Body of pancreas (tissue), 4 donors: ENCODE measurements at regions not wholly inside any gene's neighbourhood (a gene's known extent, or its start where the extent isn't known, plus 50 kb on each side); places are given as distances from the start of the nearest gene placed in this dataset.
"Not testable (repeated sequence)": the region's sequence is repeated elsewhere in the genome, so short reads cannot be mapped to it uniquely, and the experiment has no call there.

Source experiments
- ATAC-seq: fragments of 150-250 bp; one replicate; pipeline ENCODE4 v1.9.1; 2016
- DNase-seq, 4 donors: peaks; one replicate each; pipeline ENCODE4 v3.0.0-alpha.2; 2019
- H3K27ac ChIP-seq, 4 donors: fragments of 200-600 bp; sonication (generic); 1 replicate in 3 of 4; 2 replicates in 1 of 4; pipeline versions ENCODE4 v1.5.1 to v1.6.1; 2016 to 2019; ENCODE audit warnings: mild to moderate bottlenecking in 1 of 4, mixed read lengths in 1 of 4, moderate library complexity in 1 of 4
- H3K27me3 ChIP-seq, 2 donors: fragments of 200-600 bp; sonication (generic); one replicate each; pipeline ENCODE4 v1.6.0; 2016; ENCODE audit warnings: mild to moderate bottlenecking in 1 of 2
- H3K36me3 ChIP-seq, 2 donors: fragments of 200-600 bp; sonication (generic); replicated peaks in 1 of 2; 2 replicates each; pipeline ENCODE4 v1.5.1; 2016; ENCODE audit warnings: low read depth in 2 of 2; ENCODE audit not compliant: insufficient read depth in 1 of 2
- H3K4me1 ChIP-seq: fragments of 200-600 bp; sonication (generic); one replicate; pipeline ENCODE4 v1.6.0; 2016
- H3K4me3 ChIP-seq, 2 donors: fragments of 200-600 bp; sonication (generic); 1 replicate in 1 of 2; 2 replicates in 1 of 2; pipeline ENCODE4 v1.5.1; 2016 to 2019
- H3K9me3 ChIP-seq, 3 donors: fragments of 200-600 bp; sonication (generic); 1 replicate in 2 of 3; 2 replicates in 1 of 3; pipeline ENCODE4 v1.5.1; 2016
- POLR2A ChIP-seq, 3 donors: fragments of 450-650 bp; IDR thresholded peaks; one replicate each; pipeline ENCODE4 v1.6.1; 2016; ENCODE audit warnings: antibody characterized with exemption in 3 of 3, mild to moderate bottlenecking in 2 of 3
- WGBS, 2 donors: methylation state at CpG; one replicate each; pipeline ENCODE4 v1.1.5; 2017; 5-methylcytosine and 5-hydroxymethylcytosine counted together
- intact Hi-C: fragments of 100-400 bp; cut with DNase I; formaldehyde crosslinking; loops from one replicate; pipeline ENCODE4 v1.15.1; 2023
- TF ChIP-seq, protein P1 (sequence below), 7 experiments: fragments of 450-650 bp in 4 of 7; fragments of 200-600 bp in 3 of 7; sonication (generic) in 3 of 7; IDR thresholded peaks; one replicate each; pipeline ENCODE4 v1.5.1; 2016 to 2019; ENCODE audit warnings: antibody characterized with exemption in 7 of 7

GRCh38 chr5:97575322-97575721 is 392.3 kb upstream of the RIOK2 start:
- 16 to 18% methylated on average over 1 of the region's 1 CpG for WGBS, 2 donors
- Histone ChIP-seq H3K27me3 (no peaks in the 10 kb centered on the region), H3K27ac (no peak overlapping the region), H3K4me3 (no peak overlapping the region), H3K4me1 (no peaks in the 10 kb centered on the region), H3K36me3 (no peaks in the 10 kb centered on the region), H3K9me3 (peaks cover 0 to 4% (median 0%) of the 10 kb centered on the region in 3 donors)
- ATAC-seq (no peak), DNase-seq (no peak)
- TF ChIP-seq POLR2A (IDR thresholded peaks at IDR 0.05), result no peak
- TF ChIP-seq, protein P1, sequence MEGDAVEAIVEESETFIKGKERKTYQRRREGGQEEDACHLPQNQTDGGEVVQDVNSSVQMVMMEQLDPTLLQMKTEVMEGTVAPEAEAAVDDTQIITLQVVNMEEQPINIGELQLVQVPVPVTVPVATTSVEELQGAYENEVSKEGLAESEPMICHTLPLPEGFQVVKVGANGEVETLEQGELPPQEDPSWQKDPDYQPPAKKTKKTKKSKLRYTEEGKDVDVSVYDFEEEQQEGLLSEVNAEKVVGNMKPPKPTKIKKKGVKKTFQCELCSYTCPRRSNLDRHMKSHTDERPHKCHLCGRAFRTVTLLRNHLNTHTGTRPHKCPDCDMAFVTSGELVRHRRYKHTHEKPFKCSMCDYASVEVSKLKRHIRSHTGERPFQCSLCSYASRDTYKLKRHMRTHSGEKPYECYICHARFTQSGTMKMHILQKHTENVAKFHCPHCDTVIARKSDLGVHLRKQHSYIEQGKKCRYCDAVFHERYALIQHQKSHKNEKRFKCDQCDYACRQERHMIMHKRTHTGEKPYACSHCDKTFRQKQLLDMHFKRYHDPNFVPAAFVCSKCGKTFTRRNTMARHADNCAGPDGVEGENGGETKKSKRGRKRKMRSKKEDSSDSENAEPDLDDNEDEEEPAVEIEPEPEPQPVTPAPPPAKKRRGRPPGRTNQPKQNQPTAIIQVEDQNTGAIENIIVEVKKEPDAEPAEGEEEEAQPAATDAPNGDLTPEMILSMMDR (IDR thresholded peaks at IDR 0.05), result no peak
- intact Hi-C loops, result no loop called here

- no peak for DNase-seq
Observed at GRCh38 chr5:97576956-97577355, 393.9 kb upstream of the RIOK2 start.

DNA sequence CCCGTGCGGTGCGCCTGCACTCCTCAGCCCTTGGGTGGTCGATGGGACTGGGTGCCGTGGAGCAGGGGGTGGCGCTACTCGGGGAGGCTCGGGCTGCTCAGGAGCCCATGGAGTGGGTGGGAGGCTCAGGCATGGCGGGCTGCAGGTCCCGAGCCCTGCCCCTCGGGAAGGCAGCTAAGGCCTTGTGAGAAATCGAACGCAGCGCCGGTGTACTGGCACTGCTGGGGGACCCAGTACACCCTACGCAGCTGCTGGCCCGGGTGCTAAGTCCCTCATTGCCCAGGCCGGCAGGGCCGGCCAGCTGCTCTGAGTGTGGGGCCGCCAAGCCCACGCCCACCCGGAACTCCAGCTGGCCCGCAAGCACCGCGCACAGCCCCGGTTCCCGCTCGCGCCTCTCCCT is 396.9 kb upstream of the RIOK2 start:
- H3K9me3 ChIP-seq, H3K36me3 ChIP-seq, H3K4me1 ChIP-seq, H3K27me3 ChIP-seq, ATAC-seq, DNase-seq, intact Hi-C loops, H3K27ac ChIP-seq, H3K4me3 ChIP-seq: not testable (repeated sequence)
- WGBS, 2 donors, result 94% methylated on average over 14 of the region's 29 CpGs; no CpG with 5 or more reads in 1 of the 2 donors

More at GRCh38 chr5:97576956-97577355, 393.9 kb upstream of the RIOK2 start:
- Histone ChIP-seq H3K4me1 (no peaks in the 10 kb centered on the region), H3K36me3 (no peaks in the 10 kb centered on the region), H3K9me3 (no peaks in the 10 kb centered on the region), H3K27me3 (no peaks in the 10 kb centered on the region), H3K4me3 (no peak overlapping the region), H3K27ac (no peak overlapping the region)
- TF ChIP-seq, protein P1 (IDR thresholded peaks at IDR 0.05), result no peak
- no peak for TF ChIP-seq POLR2A (IDR thresholded peaks at IDR 0.05)
- 19 to 24% methylated on average over 2 of the region's 2 CpGs for WGBS, 2 donors
- intact Hi-C loops, result no loop called here
- ATAC-seq, result no peak

DNA sequence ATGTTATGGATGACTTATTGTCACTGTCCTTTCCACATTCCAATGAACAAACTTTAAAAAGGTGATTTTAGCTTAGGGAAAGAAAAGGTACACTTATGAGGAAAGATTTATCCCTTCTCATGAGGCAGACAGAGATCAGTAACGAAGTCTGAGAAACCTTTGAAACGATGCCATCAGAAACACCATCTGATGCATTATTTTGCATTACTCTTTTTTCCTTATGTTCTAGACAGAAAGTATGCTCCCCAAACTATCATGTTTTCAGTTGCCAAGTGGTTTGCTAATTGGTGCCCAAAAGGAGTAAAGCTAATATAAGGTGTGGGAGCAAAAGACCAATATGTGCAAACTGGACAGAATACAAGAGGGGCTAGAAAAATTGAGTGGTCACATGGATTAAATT is 397.7 kb upstream of the RIOK2 start:
- Histone ChIP-seq H3K27ac (no peak overlapping the region), H3K4me3 (no peak overlapping the region), H3K9me3 (no peaks in the 10 kb centered on the region), H3K36me3 (no peaks in the 10 kb centered on the region), H3K4me1 (no peaks in the 10 kb centered on the region), H3K27me3 (no peaks in the 10 kb centered on the region)
- intact Hi-C loops, result no loop called here
- ATAC-seq (no peak), DNase-seq (no peak)
- TF ChIP-seq, protein P1 (IDR thresholded peaks at IDR 0.05), result no peak
- TF ChIP-seq POLR2A (IDR thresholded peaks at IDR 0.05), result no peak
- WGBS, 2 donors, result 93 to 97% methylated on average over 2 of the region's 2 CpGs

GRCh38 chr5:97591781-97592180 is 408.7 kb upstream of the RIOK2 start:
- DNase-seq (no peak), ATAC-seq (no peak)
- H3K4me3 ChIP-seq, result no peak overlapping the region
- WGBS, 2 donors, result 45 to 53% methylated on average over 1 of the region's 1 CpG
- no peaks in the 10 kb centered on the region for H3K4me1 ChIP-seq
- no peak overlapping the region for H3K27ac ChIP-seq
- H3K36me3 ChIP-seq, result no peaks in the 10 kb centered on the region
- H3K27me3 ChIP-seq, result no peaks in the 10 kb centered on the region
- no peaks in the 10 kb centered on the region for H3K9me3 ChIP-seq
- TF ChIP-seq, protein P1 (IDR thresholded peaks at IDR 0.05), result no peak
- no peak for TF ChIP-seq POLR2A (IDR thresholded peaks at IDR 0.05)
- intact Hi-C loops, result no loop called here
